Stimulated activated CD8-positive, alpha-beta memory T cell treated with anti-CD3 and anti-CD28 coated beads, Interleukin-15, amount 100 ng/mL, for 48 hours (primary cell): ENCODE measurements at regions not wholly inside any gene's neighbourhood (a gene's known extent, or its start where the extent isn't known, plus 50 kb on each side); places are given as distances from the start of the nearest gene placed in this dataset.
A peak's percentile ranks its signal among the peaks of the same experiment; 100 is the strongest.

Experiments
- DNase-seq, 2 donors: peaks; one replicate each; pipeline ENCODE4 v3.0.0-alpha.2; 2020; ENCODE audit warnings: low read depth in 2 of 2

DNA sequence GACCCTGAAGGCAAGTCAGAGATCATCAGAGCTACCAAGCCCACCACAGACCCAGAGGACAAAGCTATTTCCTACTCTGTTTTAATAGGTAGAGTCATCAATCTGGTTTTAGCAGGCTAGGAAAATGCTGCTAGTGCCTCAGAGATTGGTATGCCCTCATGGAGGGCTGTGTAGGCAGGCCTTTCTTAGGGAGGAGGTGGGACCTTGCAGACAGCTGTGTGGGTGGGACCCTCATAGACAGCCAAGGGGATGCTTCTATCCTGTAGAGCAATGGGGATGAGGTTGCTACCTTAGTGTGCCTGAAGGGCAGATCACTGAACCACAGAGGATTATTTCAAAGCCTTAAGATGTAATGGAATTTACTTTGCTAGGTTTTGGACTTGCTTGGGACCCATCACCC, 534.9 kb upstream of the KLF12 start:
- DNase-seq, result no peak

GRCh38 chr13:74667656-74668203, 533.5 kb upstream of the KLF12 start:
- DNase-seq, result no peak

GRCh38 chr13:74662905-74663304, 528.7 kb upstream of the KLF12 start:
- DNase-seq, result no peak

GRCh38 chr13:74661851-74662250, 527.6 kb upstream of the KLF12 start:
- no peak for DNase-seq

- no peak for DNase-seq
These were observed 523.6 kb upstream of the KLF12 start for GRCh38 chr13:74657765-74658164.

DNA sequence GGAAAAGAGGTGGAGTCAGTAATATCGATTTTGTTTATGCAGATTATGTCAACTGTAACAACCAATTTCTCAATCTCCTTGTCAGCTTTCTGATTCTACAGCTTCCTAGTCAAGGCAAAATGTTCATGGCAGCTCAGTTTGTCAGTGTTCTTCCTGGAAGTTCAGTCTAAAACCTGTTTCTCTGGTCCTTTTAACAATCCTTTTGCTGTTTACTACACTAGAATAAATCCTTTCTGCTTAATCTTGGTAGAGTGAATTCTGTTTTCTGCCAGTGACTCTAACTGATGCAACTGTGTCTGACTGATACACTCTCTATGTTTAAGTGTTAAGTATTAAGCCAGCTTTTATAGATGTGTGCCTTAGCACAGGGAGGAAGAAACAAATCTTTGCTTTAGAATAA, 516.9 kb upstream of the KLF12 start:
- DNase-seq, result no peak

- DNase-seq, result no peak
These were observed 513.8 kb upstream of the KLF12 start for GRCh38 chr13:74647991-74648390.

DNA sequence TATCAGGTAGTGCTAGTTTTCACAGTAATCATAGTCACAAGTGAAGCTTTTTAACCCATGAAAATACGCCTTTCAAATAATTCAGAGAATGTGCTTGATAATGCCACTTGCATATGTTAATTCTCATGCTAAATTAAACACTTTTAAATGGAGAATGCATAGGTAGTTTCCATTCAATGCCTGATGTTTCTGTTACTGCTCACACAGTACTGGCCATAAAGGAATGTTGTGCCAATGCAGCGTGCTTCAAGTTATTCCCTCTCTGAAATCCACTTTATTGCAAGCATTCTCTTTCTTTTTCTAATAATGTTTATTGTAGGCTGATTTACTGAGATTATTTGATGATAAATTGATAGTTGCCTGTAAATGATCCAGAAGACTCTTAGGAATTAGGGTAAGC, 513.0 kb upstream of the KLF12 start:
- DNase-seq, result no peak

GRCh38 chr13:74646091-74646490, 511.9 kb upstream of the KLF12 start:
- no peak for DNase-seq

DNA sequence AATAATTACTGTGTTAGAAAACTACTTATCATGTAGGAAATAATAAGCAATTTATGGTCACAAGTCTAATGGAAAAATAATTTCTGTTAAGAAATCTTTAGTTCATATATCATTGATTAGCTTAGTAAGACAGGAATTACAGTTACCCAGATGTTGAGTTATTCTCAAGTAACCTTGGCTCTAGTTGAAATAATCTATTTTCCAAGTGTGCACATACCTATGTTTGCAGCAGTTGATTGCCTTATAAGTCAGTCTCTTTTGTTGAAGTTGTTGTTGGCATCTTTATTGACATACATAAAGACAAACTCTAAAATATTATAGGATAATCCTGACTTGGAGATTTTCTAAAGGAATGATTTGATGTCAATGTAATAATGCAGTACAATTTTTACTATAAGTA, 511.4 kb upstream of the KLF12 start:
- DNase-seq, result no peak

DNA sequence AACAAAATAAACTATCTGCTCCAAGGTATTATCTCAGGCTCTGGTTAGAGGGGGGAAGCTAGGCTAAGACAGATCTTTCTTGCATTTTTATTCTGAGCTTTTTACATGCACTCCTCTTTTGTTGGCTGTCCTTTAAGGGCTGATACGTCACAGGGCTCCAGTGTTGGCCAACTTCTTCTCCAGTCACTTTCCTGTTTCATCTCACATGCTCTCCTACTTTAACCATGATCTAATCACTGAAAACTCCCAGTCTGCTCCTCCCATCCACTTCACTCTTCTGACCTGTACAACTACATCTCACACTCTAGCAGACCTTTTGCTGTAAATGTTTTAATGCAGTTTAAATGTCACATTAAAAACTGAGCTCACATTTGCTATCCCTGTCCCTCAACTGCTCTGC, 510.0 kb upstream of the KLF12 start:
- no peak for DNase-seq

GRCh38 chr13:74641586-74641985, 507.4 kb upstream of the KLF12 start:
- no peak for DNase-seq

- no peak for DNase-seq
These were observed 499.5 kb upstream of the KLF12 start for GRCh38 chr13:74633734-74634133.

GRCh38 chr13:74629985-74630384, 495.8 kb upstream of the KLF12 start:
- DNase-seq, result no peak

DNA sequence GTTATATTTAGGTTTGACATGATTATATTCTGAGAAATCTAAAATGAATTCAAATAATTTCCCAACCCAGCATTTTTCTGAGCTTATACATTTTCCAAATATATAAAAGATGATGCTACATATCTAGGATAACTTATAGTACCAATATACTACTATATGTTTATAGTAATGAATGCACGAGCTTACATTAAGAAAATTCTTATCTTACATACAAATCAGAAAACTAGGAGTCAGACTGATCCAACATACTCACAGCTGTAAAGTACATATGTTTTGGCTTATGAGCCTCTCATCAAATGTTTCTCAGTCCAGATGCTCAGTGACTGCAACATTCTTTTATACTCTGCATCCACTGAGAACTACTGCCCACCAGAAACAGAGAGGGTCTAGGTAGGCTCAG, 491.3 kb upstream of the KLF12 start:
- no peak for DNase-seq

DNA sequence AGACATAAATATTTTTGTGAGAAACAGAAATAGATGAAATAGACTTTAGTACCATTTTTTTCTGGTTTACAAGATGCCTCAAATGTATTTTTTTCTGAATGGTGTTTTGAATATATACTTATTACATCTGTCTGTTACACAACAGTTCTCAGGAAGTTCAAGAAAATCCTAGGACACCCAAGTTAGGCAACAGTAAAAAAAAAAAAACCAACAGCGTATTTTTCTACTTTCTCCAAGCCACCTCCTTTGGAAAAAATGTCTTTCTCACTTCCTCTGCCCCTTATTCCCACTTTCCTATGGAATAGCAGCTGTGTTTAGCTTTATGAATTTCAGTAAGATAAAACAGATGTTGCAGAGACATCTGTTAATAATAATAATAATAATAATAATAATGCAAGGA, 489.6 kb upstream of the KLF12 start:
- DNase-seq, result no peak

- no peak for DNase-seq
These were observed 488.1 kb upstream of the KLF12 start for GRCh38 chr13:74622284-74622683.

DNA sequence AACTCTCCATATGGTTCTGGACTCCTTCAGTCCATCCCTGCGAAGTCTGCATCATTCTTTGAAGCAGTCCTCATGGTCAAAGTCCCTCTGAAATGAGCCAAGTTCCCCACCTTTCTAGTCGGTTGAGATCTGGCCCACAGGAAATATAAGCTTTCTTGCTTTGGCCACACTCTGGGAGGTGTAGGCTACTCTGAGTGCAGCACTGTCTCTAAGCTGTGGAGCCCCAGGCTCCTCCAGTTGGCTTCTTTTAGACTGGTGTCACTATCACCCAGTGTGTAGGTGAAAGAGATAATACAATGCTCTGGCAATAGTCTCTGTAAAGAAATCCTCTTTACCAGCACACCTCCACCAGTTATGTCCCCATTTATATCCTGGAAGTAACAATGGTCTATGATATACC, 486.5 kb upstream of the KLF12 start:
- no peak for DNase-seq

- DNase-seq, result no peak
These were observed 486.1 kb upstream of the KLF12 start for GRCh38 chr13:74620308-74620707.

DNA sequence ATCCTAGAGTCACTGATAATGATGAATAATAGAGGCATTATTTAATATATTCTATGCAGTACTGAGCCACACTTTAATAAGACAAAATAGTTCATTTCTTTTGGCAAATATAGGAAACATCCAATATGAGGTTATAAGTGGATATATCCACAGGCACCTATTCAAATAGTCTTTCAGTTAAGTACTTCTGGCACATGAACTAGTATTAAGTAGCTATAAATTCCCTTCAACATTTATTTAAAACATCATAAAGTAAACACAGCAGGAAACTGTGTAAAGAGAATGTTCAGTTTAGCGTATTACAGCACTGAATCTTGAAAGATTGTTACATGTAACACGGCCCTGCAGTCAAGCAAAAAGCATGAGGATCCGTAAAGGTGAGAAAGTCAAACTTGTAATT, 463.3 kb upstream of the KLF12 start:
- DNase-seq, result no peak

DNA sequence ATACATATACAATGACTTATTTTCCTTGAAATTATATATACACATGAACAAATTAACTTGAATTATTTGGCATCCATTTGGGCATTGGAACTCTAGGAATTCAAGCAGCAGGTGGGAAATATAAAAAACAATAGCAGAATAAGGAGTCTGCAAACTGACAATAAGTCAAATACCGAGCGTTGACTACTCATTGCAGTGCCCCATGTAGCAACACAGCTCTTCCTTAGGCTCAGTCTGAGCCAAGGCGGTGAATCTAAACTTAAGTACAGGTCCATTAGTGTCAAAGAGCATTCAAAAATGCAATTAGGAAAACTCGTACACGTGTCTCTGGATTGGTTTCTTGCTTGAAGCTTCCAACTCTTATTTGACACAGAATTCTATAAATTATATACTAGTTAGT, 462.5 kb upstream of the KLF12 start:
- no peak for DNase-seq

- DNase-seq, result no peak
These were observed 459.5 kb upstream of the KLF12 start for GRCh38 chr13:74593688-74594087.

DNA sequence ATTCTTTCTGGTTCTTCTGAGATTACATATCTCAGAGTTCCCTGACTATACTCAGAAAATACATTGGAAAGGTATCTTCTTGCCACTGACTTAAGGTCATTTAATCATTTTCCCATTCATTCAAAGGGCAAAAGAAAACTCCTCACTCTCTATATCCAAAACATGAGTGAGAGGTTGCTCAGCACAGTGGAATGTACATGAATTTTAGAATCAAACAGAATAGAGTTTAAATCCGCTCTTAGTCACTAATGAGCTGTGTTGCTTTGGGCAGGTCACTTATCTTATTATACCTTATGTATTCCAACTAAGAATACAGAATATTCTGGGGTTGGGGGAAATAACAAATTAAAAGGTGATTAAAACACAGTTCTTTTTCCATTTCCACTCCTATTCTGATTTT, 452.6 kb upstream of the KLF12 start:
- DNase-seq, result no peak

DNA sequence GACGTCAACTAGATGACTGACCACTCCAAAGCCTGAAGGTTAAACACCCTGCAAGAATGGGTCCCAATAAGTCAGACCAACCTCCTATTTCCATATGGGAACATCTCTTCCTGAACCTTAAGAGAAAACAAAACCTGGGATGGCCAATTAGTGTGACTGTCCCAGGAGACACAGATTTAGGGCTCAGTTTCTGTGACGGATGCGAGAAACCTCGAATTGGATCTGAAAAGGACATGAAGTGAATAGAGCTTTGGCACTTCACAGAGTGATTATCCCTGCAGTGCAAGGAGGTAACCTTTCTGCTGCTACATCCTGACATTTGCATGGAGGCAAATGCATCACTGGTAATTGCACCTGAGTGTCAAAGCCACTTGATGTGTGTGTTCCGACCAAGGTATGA, 442.2 kb upstream of the KLF12 start:
- DNase-seq, result no peak

- DNase-seq, result peak; percentile 17 to 40
These were observed 441.5 kb upstream of the KLF12 start for GRCh38 chr13:74575729-74576125.
